Calu3 (cell line): ENCODE measurements at regions not wholly inside any gene's neighbourhood (a gene's known extent, or its start where the extent isn't known, plus 50 kb on each side); places are given as distances from the start of the nearest gene placed in this dataset.

Experiments used
- BruUV-seq: library from RNA; stranded (reverse); fragments of 400-500 nt; replicated peaks from 2 replicates; lab custom pipeline; 2021; lab: Mats Ljungman, UMichigan
- CTCF ChIA-PET: fragments of 300-600 bp; sonication (Branson Sonifier 250); formaldehyde crosslinking; loops from one replicate; lab custom pipeline; 2022; ENCODE audit warnings: antibody characterized with exemption; lab: Charles Lee
- DNase-seq: peaks from one replicate; pipeline ENCODE4 v3.0.0; 2022
- H3K27ac Mint-ChIP-seq: one replicate; pipeline ENCODE4 v1.8.0; 2022; ENCODE audit warnings: mixed read lengths; ENCODE audit not compliant: unreplicated experiment
- H3K27me3 Mint-ChIP-seq: one replicate; pipeline ENCODE4 v1.8.0; 2022; ENCODE audit warnings: mixed read lengths; ENCODE audit not compliant: unreplicated experiment
- H3K36me3 Mint-ChIP-seq: one replicate; pipeline ENCODE4 v1.8.0; 2022; ENCODE audit warnings: mild to moderate bottlenecking, moderate library complexity, mixed read lengths; ENCODE audit not compliant: insufficient read depth, unreplicated experiment
- H3K4me1 Mint-ChIP-seq: one replicate; pipeline ENCODE4 v1.8.0; 2022; ENCODE audit warnings: mild to moderate bottlenecking, low read depth, mixed read lengths; ENCODE audit not compliant: unreplicated experiment
- H3K4me3 Mint-ChIP-seq: one replicate; pipeline ENCODE4 v1.8.0; 2022; ENCODE audit warnings: mild to moderate bottlenecking, low read depth, moderate library complexity, mixed read lengths; ENCODE audit not compliant: unreplicated experiment
- H3K9me3 Mint-ChIP-seq: one replicate; pipeline ENCODE4 v1.8.0; 2022; ENCODE audit warnings: low read depth, mixed read lengths; ENCODE audit not compliant: unreplicated experiment
- CTCF ChIP-seq: fragments of 200-600 bp; IDR thresholded peaks from one replicate; pipeline ENCODE4 v1.8.0; 2022; ENCODE audit warnings: antibody characterized with exemption; ENCODE audit not compliant: unreplicated experiment
- intact Hi-C: fragments of 100-400 bp; cut with micrococcal nuclease; formaldehyde crosslinking; loops from one replicate; pipeline ENCODE4 v1.10.0; 2022; ENCODE audit not compliant: unreplicated experiment

- no peaks in the 10 kb centered on the region for H3K36me3 Mint-ChIP-seq
- intact Hi-C loops: no loop called here
- CTCF ChIA-PET: no interaction called here
- no TSS peak for BruUV-seq
- no peaks in the 10 kb centered on the region for H3K9me3 Mint-ChIP-seq
- no peaks in the 10 kb centered on the region for H3K27me3 Mint-ChIP-seq
- H3K4me3 Mint-ChIP-seq: no peak overlapping the region
- TF ChIP-seq CTCF: no peak
- peaks cover 18% of the 10 kb centered on the region for H3K4me1 Mint-ChIP-seq
- H3K27ac Mint-ChIP-seq: no peak overlapping the region
- DNase-seq: no peak
These were observed 113.6 kb upstream of the PPARGC1A start for GRCh38 chr4:24003496-24003895.

GRCh38 chr4:24002330-24002966 is 112.6 kb upstream of the PPARGC1A start:
- no peak for TF ChIP-seq CTCF
- intact Hi-C loops: no loop called here
- no peaks in the 10 kb centered on the region for H3K36me3 Mint-ChIP-seq
- BruUV-seq: no TSS peak
- CTCF ChIA-PET: no interaction called here
- no peaks in the 10 kb centered on the region for H3K27me3 Mint-ChIP-seq
- DNase-seq: no peak
- no peak overlapping the region for H3K27ac Mint-ChIP-seq
- peaks cover 11% of the 10 kb centered on the region for H3K4me1 Mint-ChIP-seq
- H3K4me3 Mint-ChIP-seq: no peak overlapping the region
- no peaks in the 10 kb centered on the region for H3K9me3 Mint-ChIP-seq

- no TSS peak for BruUV-seq
- intact Hi-C loops: no loop called here
- Mint-ChIP-seq H3K4me3 (no peak overlapping the region), H3K9me3 (no peaks in the 10 kb centered on the region), H3K27me3 (no peaks in the 10 kb centered on the region), H3K27ac (no peak overlapping the region), H3K4me1 (peaks cover 10% of the 10 kb centered on the region), H3K36me3 (no peaks in the 10 kb centered on the region)
- no peak for TF ChIP-seq CTCF
- CTCF ChIA-PET: no interaction called here
- no peak for DNase-seq
These were observed 111.9 kb upstream of the PPARGC1A start for GRCh38 chr4:24001486-24002329.

GRCh38 chr4:24000470-24000831 is 110.6 kb upstream of the PPARGC1A start:
- DNase-seq: no peak
- Mint-ChIP-seq H3K27ac (no peak overlapping the region), H3K9me3 (no peaks in the 10 kb centered on the region), H3K27me3 (no peaks in the 10 kb centered on the region), H3K36me3 (no peaks in the 10 kb centered on the region), H3K4me3 (no peak overlapping the region), H3K4me1 (peaks cover 10% of the 10 kb centered on the region)
- CTCF ChIA-PET: no interaction called here
- BruUV-seq: no TSS peak
- intact Hi-C loops: no loop called here
- TF ChIP-seq CTCF: no peak
